ENCODE measurements at regions not wholly inside any gene's neighbourhood (a gene's known extent, or its start where the extent isn't known, plus 50 kb on each side); places are given as distances from the start of the nearest gene placed in this dataset.

- TF ChIP-seq, protein P1, sequence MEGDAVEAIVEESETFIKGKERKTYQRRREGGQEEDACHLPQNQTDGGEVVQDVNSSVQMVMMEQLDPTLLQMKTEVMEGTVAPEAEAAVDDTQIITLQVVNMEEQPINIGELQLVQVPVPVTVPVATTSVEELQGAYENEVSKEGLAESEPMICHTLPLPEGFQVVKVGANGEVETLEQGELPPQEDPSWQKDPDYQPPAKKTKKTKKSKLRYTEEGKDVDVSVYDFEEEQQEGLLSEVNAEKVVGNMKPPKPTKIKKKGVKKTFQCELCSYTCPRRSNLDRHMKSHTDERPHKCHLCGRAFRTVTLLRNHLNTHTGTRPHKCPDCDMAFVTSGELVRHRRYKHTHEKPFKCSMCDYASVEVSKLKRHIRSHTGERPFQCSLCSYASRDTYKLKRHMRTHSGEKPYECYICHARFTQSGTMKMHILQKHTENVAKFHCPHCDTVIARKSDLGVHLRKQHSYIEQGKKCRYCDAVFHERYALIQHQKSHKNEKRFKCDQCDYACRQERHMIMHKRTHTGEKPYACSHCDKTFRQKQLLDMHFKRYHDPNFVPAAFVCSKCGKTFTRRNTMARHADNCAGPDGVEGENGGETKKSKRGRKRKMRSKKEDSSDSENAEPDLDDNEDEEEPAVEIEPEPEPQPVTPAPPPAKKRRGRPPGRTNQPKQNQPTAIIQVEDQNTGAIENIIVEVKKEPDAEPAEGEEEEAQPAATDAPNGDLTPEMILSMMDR (IDR thresholded peaks at IDR 0.05; ENCODE audit: low read depth, low read length, missing control alignments) = no peak
- no peak for DNase-seq (ENCODE audit: extremely low read depth, low read depth)
- no peak overlapping the region for H3K4me3 ChIP-seq (replicated peaks; ENCODE audit: low read depth, low read length)
Measured at GRCh38 chr11:121801394-121801748, 314.6 kb downstream of the BLID start.

GRCh38 chr11:121800731-121801393 lies 315.2 kb downstream of the BLID start:
- DNase-seq (ENCODE audit: extremely low read depth, low read depth) = no peak
- no peak overlapping the region for H3K4me3 ChIP-seq (replicated peaks; ENCODE audit: low read depth, low read length)
- TF ChIP-seq, protein P1 (IDR thresholded peaks at IDR 0.05; ENCODE audit: low read depth, low read length, missing control alignments) = no peak

- TF ChIP-seq, protein P1 (IDR thresholded peaks at IDR 0.05; ENCODE audit: low read depth, low read length, missing control alignments) = no peak
- H3K4me3 ChIP-seq (replicated peaks; ENCODE audit: low read depth, low read length) = no peak overlapping the region
- no peak for DNase-seq (ENCODE audit: extremely low read depth, low read depth)
Measured at GRCh38 chr11:121800240-121800639, 315.8 kb downstream of the BLID start.

GRCh38 chr11:121797496-121797895 lies 318.5 kb downstream of the BLID start:
- no peak for DNase-seq (ENCODE audit: extremely low read depth, low read depth)
- TF ChIP-seq, protein P1 (IDR thresholded peaks at IDR 0.05; ENCODE audit: low read depth, low read length, missing control alignments) = no peak
- H3K4me3 ChIP-seq (replicated peaks; ENCODE audit: low read depth, low read length) = no peak overlapping the region

- DNase-seq (ENCODE audit: extremely low read depth, low read depth) = no peak
- TF ChIP-seq, protein P1 (IDR thresholded peaks at IDR 0.05; ENCODE audit: low read depth, low read length, missing control alignments) = no peak
- no peak overlapping the region for H3K4me3 ChIP-seq (replicated peaks; ENCODE audit: low read depth, low read length)
Measured at GRCh38 chr11:121795174-121795573, 320.8 kb downstream of the BLID start.

- no peak overlapping the region for H3K4me3 ChIP-seq (replicated peaks; ENCODE audit: low read depth, low read length)
- TF ChIP-seq, protein P1 (IDR thresholded peaks at IDR 0.05; ENCODE audit: low read depth, low read length, missing control alignments) = no peak
- no peak for DNase-seq (ENCODE audit: extremely low read depth, low read depth)
Measured at GRCh38 chr11:121794671-121795141, 321.3 kb downstream of the BLID start.

DNA sequence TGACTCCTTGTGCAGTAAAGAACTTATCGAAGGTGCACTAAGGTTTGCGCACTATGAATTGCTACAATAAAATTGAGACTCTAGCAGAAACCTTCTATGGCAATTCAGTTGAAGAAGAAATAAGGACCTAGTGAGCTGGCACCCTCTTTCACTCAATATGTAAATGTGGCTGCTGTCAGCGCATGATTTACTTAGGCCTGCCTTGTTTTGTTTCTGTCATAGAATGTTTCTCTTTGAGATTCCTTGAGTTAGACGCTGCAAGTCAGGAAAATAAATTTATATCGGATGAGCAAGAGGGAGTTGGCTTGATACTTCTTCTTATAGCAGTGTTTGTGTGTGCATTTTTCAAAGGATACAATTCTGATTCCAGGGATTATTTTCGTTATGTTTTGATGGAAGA lies 322.1 kb downstream of the BLID start:
- DNase-seq (ENCODE audit: extremely low read depth, low read depth) = no peak
- TF ChIP-seq, protein P1 (IDR thresholded peaks at IDR 0.05; ENCODE audit: low read depth, low read length, missing control alignments) = no peak

More for the DNA sequence above, 322.1 kb downstream of the BLID start:
- no peak overlapping the region for H3K4me3 ChIP-seq (replicated peaks; ENCODE audit: low read depth, low read length)

Measured in HFF-Myc (cell line).